CD4-positive, CD25-positive, alpha-beta regulatory T cell (primary cell): ENCODE measurements at regions not wholly inside any gene's neighbourhood (a gene's known extent, or its start where the extent isn't known, plus 50 kb on each side); places are given as distances from the start of the nearest gene placed in this dataset.
A peak's percentile ranks its signal among the peaks of the same experiment; 100 is the strongest.

Experiments
- ATAC-seq, 2 donors: fragments of 150-1000 bp; cut with Tn5 transposase; one replicate each; pipeline ENCODE4 v1.10.0; 2021; ENCODE audit warnings: low read depth in 2 of 2, moderate number of reproducible peaks in 2 of 2, moderate library complexity in 1 of 2
- DNase-seq, 3 donors: peaks; one replicate each; pipeline versions ENCODE4 v3.0.0 to v3.0.0-alpha.2; 2012 to 2022; ENCODE audit warnings: mixed read lengths in 1 of 3
- H3K27ac ChIP-seq: one replicate; pipeline ENCODE4 v1.7.0; 2013; ENCODE audit warnings: mild to moderate bottlenecking, low read length; ENCODE audit not compliant: insufficient read depth, poor library complexity, severe bottlenecking
- H3K27me3 ChIP-seq: one replicate; pipeline ENCODE4 v1.7.0; 2013; ENCODE audit warnings: low read length; ENCODE audit not compliant: control insufficient read depth, insufficient read depth
- H3K36me3 ChIP-seq: one replicate; pipeline ENCODE4 v1.7.0; 2013; ENCODE audit warnings: mild to moderate bottlenecking, low read length, moderate library complexity; ENCODE audit not compliant: control insufficient read depth, insufficient read depth
- H3K4me1 ChIP-seq: 2 replicates; pipeline ENCODE4 v1.7.0; 2013; ENCODE audit warnings: mild to moderate bottlenecking, low read length; ENCODE audit not compliant: insufficient read depth, control insufficient read depth, poor library complexity, severe bottlenecking
- H3K4me3 ChIP-seq: one replicate; pipeline ENCODE4 v1.7.0; 2013; ENCODE audit warnings: low read depth, mild to moderate bottlenecking, low read length, moderate library complexity
- H3K9me3 ChIP-seq, 2 experiments: 1 replicate in 1 of 2; 2 replicates in 1 of 2; pipeline ENCODE4 v1.7.0; 2013; ENCODE audit warnings: low read length in 2 of 2, mild to moderate bottlenecking in 1 of 2, moderate library complexity in 1 of 2; ENCODE audit not compliant: control insufficient read depth in 2 of 2
- H3K27ac Mint-ChIP-seq, 3 donors: one replicate each; pipeline ENCODE4 v1.8.0; 2020 to 2022; ENCODE audit warnings: mild to moderate bottlenecking in 3 of 3, mixed read lengths in 3 of 3, moderate library complexity in 2 of 3
- H3K27me3 Mint-ChIP-seq: one replicate; pipeline ENCODE4 v1.8.0; 2022; ENCODE audit warnings: mild to moderate bottlenecking, mixed read lengths
- H3K36me3 Mint-ChIP-seq: one replicate; pipeline ENCODE4 v1.8.0; 2020; ENCODE audit warnings: mixed read lengths
- H3K4me1 Mint-ChIP-seq, 4 donors: one replicate each; pipeline ENCODE4 v1.8.0; 2020 to 2022; ENCODE audit warnings: mixed read lengths in 4 of 4, mild to moderate bottlenecking in 1 of 4
- H3K4me3 Mint-ChIP-seq, 4 donors: one replicate each; pipeline ENCODE4 v1.8.0; 2020 to 2022; ENCODE audit warnings: mild to moderate bottlenecking in 4 of 4, mixed read lengths in 4 of 4, moderate library complexity in 3 of 4
- H3K9me3 Mint-ChIP-seq, 7 donors: one replicate each; pipeline ENCODE4 v1.8.0; 2020 to 2022; ENCODE audit warnings: mixed read lengths in 7 of 7, mild to moderate bottlenecking in 3 of 7, moderate library complexity in 2 of 7

- H3K4me3 ChIP-seq = no peak overlapping the region
- ATAC-seq (no peak), DNase-seq (no peak)
- peaks cover 5% of the 10 kb centered on the region for H3K27me3 ChIP-seq
- Mint-ChIP-seq H3K4me3 (no peak overlapping the region), H3K27ac (no peak overlapping the region), H3K27me3 (peaks cover 10% of the 10 kb centered on the region), H3K4me1 (no peaks in the 10 kb centered on the region), H3K36me3 (no peaks in the 10 kb centered on the region), H3K9me3 (no peaks in the 10 kb centered on the region)
- no peaks in the 10 kb centered on the region for H3K4me1 ChIP-seq
- no peak overlapping the region for H3K27ac ChIP-seq
- no peaks in the 10 kb centered on the region for H3K36me3 ChIP-seq
- H3K9me3 ChIP-seq = no peaks in the 10 kb centered on the region
Measured at GRCh38 chr5:143870362-143870761, 58.4 kb downstream of the HMHB1 start.

- ATAC-seq = no peak
- Histone ChIP-seq H3K9me3 (no peaks in the 10 kb centered on the region), H3K27ac (no peak overlapping the region), H3K4me1 (no peaks in the 10 kb centered on the region), H3K27me3 (peaks cover 11% of the 10 kb centered on the region), H3K4me3 (no peak overlapping the region), H3K36me3 (no peaks in the 10 kb centered on the region)
- Mint-ChIP-seq H3K36me3 (no peaks in the 10 kb centered on the region), H3K27me3 (peaks cover 7% of the 10 kb centered on the region), H3K4me1 (no peaks in the 10 kb centered on the region), H3K27ac (peak overlapping the region in 1 of 3 donors; percentile 12), H3K4me3 (no peak overlapping the region), H3K9me3 (no peaks in the 10 kb centered on the region)
- no peak for DNase-seq
Measured at GRCh38 chr5:143870871-143871632, 59.1 kb downstream of the HMHB1 start.

GRCh38 chr5:143871672-143872071 is 59.7 kb downstream of the HMHB1 start:
- Mint-ChIP-seq H3K36me3 (no peaks in the 10 kb centered on the region), H3K27ac (peak overlapping the region in 1 of 3 donors; percentile 12), H3K9me3 (no peaks in the 10 kb centered on the region), H3K27me3 (peaks cover 4% of the 10 kb centered on the region), H3K4me3 (no peak overlapping the region), H3K4me1 (no peaks in the 10 kb centered on the region)
- Histone ChIP-seq H3K27ac (no peak overlapping the region), H3K36me3 (no peaks in the 10 kb centered on the region), H3K9me3 (no peaks in the 10 kb centered on the region), H3K4me3 (no peak overlapping the region), H3K4me1 (no peaks in the 10 kb centered on the region), H3K27me3 (peaks cover 11% of the 10 kb centered on the region)
- DNase-seq (no peak), ATAC-seq (no peak)

- H3K36me3 ChIP-seq = no peaks in the 10 kb centered on the region
- Mint-ChIP-seq H3K27ac (no peak overlapping the region), H3K4me3 (no peak overlapping the region), H3K36me3 (no peaks in the 10 kb centered on the region), H3K9me3 (peaks cover 0 to 3% (median 0%) of the 10 kb centered on the region in 7 donors), H3K4me1 (no peaks in the 10 kb centered on the region), H3K27me3 (peaks cover 10% of the 10 kb centered on the region)
- no peaks in the 10 kb centered on the region for H3K9me3 ChIP-seq
- peaks cover 11% of the 10 kb centered on the region for H3K27me3 ChIP-seq
- ATAC-seq (no peak), DNase-seq (no peak)
- no peak overlapping the region for H3K27ac ChIP-seq
- H3K4me3 ChIP-seq = no peak overlapping the region
- H3K4me1 ChIP-seq = no peaks in the 10 kb centered on the region
Measured at GRCh38 chr5:143874312-143874711, 62.4 kb downstream of the HMHB1 start.

GRCh38 chr5:143877196-143877595 is 65.2 kb downstream of the HMHB1 start:
- Mint-ChIP-seq H3K4me3 (no peak overlapping the region), H3K27me3 (peaks cover 14% of the 10 kb centered on the region), H3K4me1 (no peaks in the 10 kb centered on the region), H3K27ac (no peak overlapping the region), H3K36me3 (no peaks in the 10 kb centered on the region), H3K9me3 (peaks cover 0 to 4% (median 0%) of the 10 kb centered on the region in 7 donors)
- Histone ChIP-seq H3K27me3 (peaks cover 11% of the 10 kb centered on the region), H3K27ac (no peak overlapping the region), H3K9me3 (no peaks in the 10 kb centered on the region), H3K4me3 (no peak overlapping the region), H3K36me3 (no peaks in the 10 kb centered on the region), H3K4me1 (no peaks in the 10 kb centered on the region)
- no peak for ATAC-seq
- DNase-seq = no peak

DNA sequence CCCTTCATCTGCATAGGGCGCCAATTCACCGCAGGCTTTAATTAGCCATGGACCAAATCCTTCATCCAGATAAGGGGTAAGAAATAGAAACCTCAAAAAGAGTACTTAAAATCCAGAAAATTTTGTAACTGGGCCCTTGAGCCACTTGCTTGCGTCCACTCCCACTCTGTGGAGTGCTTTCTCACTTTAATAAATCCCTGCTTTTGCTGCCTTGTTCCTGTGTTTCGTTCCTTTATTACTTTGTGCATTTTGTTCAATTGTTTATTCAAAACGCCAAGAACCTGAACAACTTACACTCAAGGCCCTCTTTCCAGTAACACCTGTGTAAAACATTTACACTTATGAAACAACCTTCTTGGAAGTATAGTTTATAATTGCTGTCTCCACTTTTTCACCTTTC is 66.5 kb downstream of the HMHB1 start:
- no peaks in the 10 kb centered on the region for H3K4me1 Mint-ChIP-seq
- no peak overlapping the region for H3K27ac ChIP-seq

GRCh38 chr5:143879646-143880045 is 67.7 kb downstream of the HMHB1 start:
- Histone ChIP-seq H3K36me3 (no peaks in the 10 kb centered on the region), H3K27me3 (peaks cover 10% of the 10 kb centered on the region), H3K27ac (no peak overlapping the region), H3K4me1 (no peaks in the 10 kb centered on the region), H3K9me3 (no peaks in the 10 kb centered on the region), H3K4me3 (no peak overlapping the region)
- no peaks in the 10 kb centered on the region for H3K36me3 Mint-ChIP-seq
- peaks cover 0 to 4% (median 0%) of the 10 kb centered on the region in 7 donors for H3K9me3 Mint-ChIP-seq
- no peak overlapping the region for H3K4me3 Mint-ChIP-seq
- ATAC-seq (no peak), DNase-seq (no peak)
- peaks cover 10% of the 10 kb centered on the region for H3K27me3 Mint-ChIP-seq
- H3K4me1 Mint-ChIP-seq = no peaks in the 10 kb centered on the region
- no peak overlapping the region for H3K27ac Mint-ChIP-seq

More for the DNA sequence above, 66.5 kb downstream of the HMHB1 start:
- H3K4me3 ChIP-seq = no peak overlapping the region
- no peak for ATAC-seq
- peaks cover 14% of the 10 kb centered on the region for H3K27me3 Mint-ChIP-seq
- no peaks in the 10 kb centered on the region for H3K36me3 Mint-ChIP-seq
- no peaks in the 10 kb centered on the region for H3K4me1 ChIP-seq
- H3K9me3 ChIP-seq = no peaks in the 10 kb centered on the region
- H3K36me3 ChIP-seq = no peaks in the 10 kb centered on the region
- no peak overlapping the region for H3K27ac Mint-ChIP-seq
- H3K9me3 Mint-ChIP-seq = peaks cover 0 to 4% (median 0%) of the 10 kb centered on the region in 7 donors
- no peak for DNase-seq
- peaks cover 10% of the 10 kb centered on the region for H3K27me3 ChIP-seq
- H3K4me3 Mint-ChIP-seq = no peak overlapping the region

GRCh38 chr5:143880178-143880577 is 68.2 kb downstream of the HMHB1 start:
- no peak overlapping the region for H3K27ac ChIP-seq
- no peaks in the 10 kb centered on the region for H3K9me3 ChIP-seq
- H3K4me1 ChIP-seq = no peaks in the 10 kb centered on the region
- ATAC-seq = no peak
- Mint-ChIP-seq H3K4me1 (no peaks in the 10 kb centered on the region), H3K36me3 (no peaks in the 10 kb centered on the region), H3K9me3 (peaks cover 0 to 4% (median 0%) of the 10 kb centered on the region in 7 donors), H3K27me3 (peaks cover 10% of the 10 kb centered on the region), H3K4me3 (no peak overlapping the region), H3K27ac (no peak overlapping the region)
- peaks cover 10% of the 10 kb centered on the region for H3K27me3 ChIP-seq
- DNase-seq = no peak
- H3K36me3 ChIP-seq = no peaks in the 10 kb centered on the region
- no peak overlapping the region for H3K4me3 ChIP-seq
